SU-DHL-6 (cell line): ENCODE measurements at regions not wholly inside any gene's neighbourhood (a gene's known extent, or its start where the extent isn't known, plus 50 kb on each side); places are given as distances from the start of the nearest gene placed in this dataset.

ENCODE experiments used
- EZH2phosphoT487 ChIP-seq: fragments of 200-600 bp; sonication (generic), shearing (Covaris generic); conservative IDR thresholded peaks from 2 replicates; pipeline ENCODE4 v1.6.1; 2018; ENCODE audit warnings: mild to moderate bottlenecking, antibody characterized with exemption, low read length, moderate library complexity, mixed read lengths
- TF ChIP-seq, protein P1 (sequence below): fragments of 200-600 bp; sonication (generic); IDR thresholded peaks from one replicate; pipeline ENCODE4 v1.5.1; 2017; ENCODE audit warnings: antibody characterized with exemption, mild to moderate bottlenecking, low read length, moderate library complexity; ENCODE audit not compliant: insufficient read depth, poor library complexity, severe bottlenecking

DNA sequence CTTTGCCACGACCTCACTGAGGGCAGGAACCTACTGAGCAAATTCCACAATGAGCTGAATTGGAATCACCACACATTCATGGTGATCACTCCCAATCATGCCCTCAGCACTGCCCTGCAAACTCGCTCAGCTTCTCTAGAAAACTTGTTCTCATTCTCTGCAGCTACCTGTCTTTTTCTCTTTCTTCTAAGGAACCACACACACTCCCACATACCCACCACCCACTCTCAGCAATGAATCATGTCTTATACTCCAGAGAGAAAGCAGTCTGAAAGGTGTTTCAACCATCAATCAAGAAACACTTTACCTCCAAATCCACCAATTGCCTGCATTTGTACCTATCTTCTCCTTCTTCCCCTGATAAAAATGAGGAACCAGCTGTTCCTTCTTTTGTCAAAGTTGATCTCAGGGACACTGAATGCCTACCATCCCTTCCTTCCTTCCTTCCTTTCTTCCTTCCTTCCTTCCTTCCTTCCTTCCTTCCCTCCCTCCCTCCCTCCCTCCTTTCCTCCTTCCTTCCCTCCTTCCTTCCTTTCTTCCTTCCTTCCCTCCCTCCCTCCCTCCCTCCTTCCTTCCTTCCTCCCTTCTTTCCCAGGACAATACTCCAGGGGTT, 84.6 kb upstream of the SGK1 start:
- TF ChIP-seq, protein P1, sequence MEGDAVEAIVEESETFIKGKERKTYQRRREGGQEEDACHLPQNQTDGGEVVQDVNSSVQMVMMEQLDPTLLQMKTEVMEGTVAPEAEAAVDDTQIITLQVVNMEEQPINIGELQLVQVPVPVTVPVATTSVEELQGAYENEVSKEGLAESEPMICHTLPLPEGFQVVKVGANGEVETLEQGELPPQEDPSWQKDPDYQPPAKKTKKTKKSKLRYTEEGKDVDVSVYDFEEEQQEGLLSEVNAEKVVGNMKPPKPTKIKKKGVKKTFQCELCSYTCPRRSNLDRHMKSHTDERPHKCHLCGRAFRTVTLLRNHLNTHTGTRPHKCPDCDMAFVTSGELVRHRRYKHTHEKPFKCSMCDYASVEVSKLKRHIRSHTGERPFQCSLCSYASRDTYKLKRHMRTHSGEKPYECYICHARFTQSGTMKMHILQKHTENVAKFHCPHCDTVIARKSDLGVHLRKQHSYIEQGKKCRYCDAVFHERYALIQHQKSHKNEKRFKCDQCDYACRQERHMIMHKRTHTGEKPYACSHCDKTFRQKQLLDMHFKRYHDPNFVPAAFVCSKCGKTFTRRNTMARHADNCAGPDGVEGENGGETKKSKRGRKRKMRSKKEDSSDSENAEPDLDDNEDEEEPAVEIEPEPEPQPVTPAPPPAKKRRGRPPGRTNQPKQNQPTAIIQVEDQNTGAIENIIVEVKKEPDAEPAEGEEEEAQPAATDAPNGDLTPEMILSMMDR: no peak
- TF ChIP-seq EZH2phosphoT487: no peak
